ENCODE measurements at regions not wholly inside any gene's neighbourhood (a gene's known extent, or its start where the extent isn't known, plus 50 kb on each side); places are given as distances from the start of the nearest gene placed in this dataset.

GRCh38 chr1:82755191-82755590, 954.5 kb downstream of the ADGRL2 start:
- TF ChIP-seq POLR2AphosphoS5 (IDR thresholded peaks at IDR 0.05; ENCODE audit: low read depth, low read length), result no peak
- TF ChIP-seq REST (IDR thresholded peaks at IDR 0.05; ENCODE audit: insufficient read depth in 1 of 2, low read depth in 2 of 2, low read length in 2 of 2), result no peak
- TF ChIP-seq TAF1 (IDR thresholded peaks at IDR 0.05; ENCODE audit: borderline replicate concordance, insufficient read depth, low read length), result no peak
- TF ChIP-seq FOXP2 (optimal IDR thresholded peaks at IDR 0.05; ENCODE audit: borderline replicate concordance, extremely low read depth, extremely low read length, insufficient read depth), result no peak
- no peak for TF ChIP-seq SIN3A (IDR thresholded peaks at IDR 0.05; ENCODE audit: borderline replicate concordance, insufficient read depth, low read length)

GRCh38 chr1:82752046-82752445, 951.3 kb downstream of the ADGRL2 start:
- TF ChIP-seq TAF1 (IDR thresholded peaks at IDR 0.05; ENCODE audit: borderline replicate concordance, insufficient read depth, low read length), result no peak
- no peak for TF ChIP-seq POLR2AphosphoS5 (IDR thresholded peaks at IDR 0.05; ENCODE audit: low read depth, low read length)
- TF ChIP-seq REST (IDR thresholded peaks at IDR 0.05; ENCODE audit: insufficient read depth in 1 of 2, low read depth in 2 of 2, low read length in 2 of 2), result no peak

DNA sequence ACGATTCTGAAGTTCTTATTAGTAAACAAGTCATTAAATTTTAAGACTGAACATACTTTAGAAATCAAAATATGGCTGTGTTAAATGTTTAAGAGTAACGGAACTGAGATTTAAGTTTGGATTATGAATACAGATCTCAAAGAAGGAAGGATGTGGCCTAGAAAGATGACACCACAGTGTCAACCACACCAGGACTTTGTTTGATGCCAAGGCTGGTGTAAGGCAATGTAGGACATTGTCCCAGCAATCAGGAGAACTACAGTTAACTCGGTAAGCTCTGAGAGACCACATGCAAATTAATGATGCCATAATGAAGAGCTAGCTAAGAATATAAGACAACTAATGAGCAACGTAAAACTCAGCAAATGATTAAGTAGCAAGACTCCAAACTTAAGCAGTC, 932.9 kb downstream of the ADGRL2 start:
- TF ChIP-seq SIN3A (IDR thresholded peaks at IDR 0.05; ENCODE audit: borderline replicate concordance, insufficient read depth, low read length) (no peak), FOXP2 (optimal IDR thresholded peaks at IDR 0.05; ENCODE audit: borderline replicate concordance, extremely low read depth, extremely low read length, insufficient read depth) (no peak), REST (IDR thresholded peaks at IDR 0.05; ENCODE audit: insufficient read depth in 1 of 2, low read depth in 2 of 2, low read length in 2 of 2) (no peak), POLR2AphosphoS5 (IDR thresholded peaks at IDR 0.05; ENCODE audit: low read depth, low read length) (no peak), TAF1 (IDR thresholded peaks at IDR 0.05; ENCODE audit: borderline replicate concordance, insufficient read depth, low read length) (no peak)

DNA sequence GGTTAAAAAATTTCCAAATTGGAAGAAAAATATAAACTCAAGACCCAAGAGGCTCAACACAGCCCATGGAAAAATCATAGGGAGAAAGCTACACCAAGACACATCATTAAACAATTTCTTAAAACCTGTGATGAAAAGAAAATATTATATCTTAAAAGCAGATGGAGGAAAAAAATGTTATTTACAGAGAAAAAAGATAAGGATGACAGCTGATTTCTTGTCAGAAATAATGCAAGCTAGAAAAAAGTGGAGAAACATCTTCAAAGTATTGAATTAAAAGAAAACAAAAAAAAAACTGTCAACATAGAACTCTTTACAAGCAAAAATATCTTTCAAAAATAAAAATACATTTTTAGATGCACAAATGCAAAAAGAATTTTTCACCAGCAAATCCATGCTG, 930.5 kb downstream of the ADGRL2 start:
- TF ChIP-seq TAF1 (IDR thresholded peaks at IDR 0.05; ENCODE audit: borderline replicate concordance, insufficient read depth, low read length), result no peak
- TF ChIP-seq REST (IDR thresholded peaks at IDR 0.05; ENCODE audit: insufficient read depth in 1 of 2, low read depth in 2 of 2, low read length in 2 of 2), result no peak
- TF ChIP-seq POLR2AphosphoS5 (IDR thresholded peaks at IDR 0.05; ENCODE audit: low read depth, low read length), result no peak
- no peak for TF ChIP-seq SIN3A (IDR thresholded peaks at IDR 0.05; ENCODE audit: borderline replicate concordance, insufficient read depth, low read length)
- no peak for TF ChIP-seq FOXP2 (optimal IDR thresholded peaks at IDR 0.05; ENCODE audit: borderline replicate concordance, extremely low read depth, extremely low read length, insufficient read depth)

- no peak for TF ChIP-seq SIN3A (IDR thresholded peaks at IDR 0.05; ENCODE audit: borderline replicate concordance, insufficient read depth, low read length)
- no peak for TF ChIP-seq POLR2AphosphoS5 (IDR thresholded peaks at IDR 0.05; ENCODE audit: low read depth, low read length)
- no peak for TF ChIP-seq TAF1 (IDR thresholded peaks at IDR 0.05; ENCODE audit: borderline replicate concordance, insufficient read depth, low read length)
- no peak for TF ChIP-seq FOXP2 (optimal IDR thresholded peaks at IDR 0.05; ENCODE audit: borderline replicate concordance, extremely low read depth, extremely low read length, insufficient read depth)
- TF ChIP-seq REST (IDR thresholded peaks at IDR 0.05; ENCODE audit: insufficient read depth in 1 of 2, low read depth in 2 of 2, low read length in 2 of 2), result no peak
Observed at GRCh38 chr1:82728206-82728605, 927.5 kb downstream of the ADGRL2 start.
